ENCODE measurements at regions not wholly inside any gene's neighbourhood (a gene's known extent, or its start where the extent isn't known, plus 50 kb on each side); places are given as distances from the start of the nearest gene placed in this dataset.

DNA sequence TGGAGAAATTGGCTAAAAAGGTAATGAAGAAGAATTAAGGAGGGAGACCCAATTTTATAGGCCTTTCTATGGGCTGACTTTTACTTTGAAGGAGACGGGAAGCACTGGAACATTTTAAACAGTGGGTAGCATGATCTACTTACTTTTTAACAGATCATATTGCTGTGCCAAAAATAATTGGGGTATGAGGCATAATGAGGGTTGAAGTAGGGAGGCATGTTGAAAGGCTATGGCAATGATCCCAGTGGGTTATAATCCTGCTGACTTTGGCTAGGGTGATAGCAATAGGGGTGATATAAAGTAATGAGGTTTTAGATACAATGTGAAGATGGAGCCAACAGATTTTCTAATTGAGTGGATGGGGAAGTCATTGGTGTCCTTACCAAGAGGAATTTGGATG, 73.2 kb downstream of the GPR37 start:
- no peak for DNase-seq (ENCODE audit: low spot score)

DNA sequence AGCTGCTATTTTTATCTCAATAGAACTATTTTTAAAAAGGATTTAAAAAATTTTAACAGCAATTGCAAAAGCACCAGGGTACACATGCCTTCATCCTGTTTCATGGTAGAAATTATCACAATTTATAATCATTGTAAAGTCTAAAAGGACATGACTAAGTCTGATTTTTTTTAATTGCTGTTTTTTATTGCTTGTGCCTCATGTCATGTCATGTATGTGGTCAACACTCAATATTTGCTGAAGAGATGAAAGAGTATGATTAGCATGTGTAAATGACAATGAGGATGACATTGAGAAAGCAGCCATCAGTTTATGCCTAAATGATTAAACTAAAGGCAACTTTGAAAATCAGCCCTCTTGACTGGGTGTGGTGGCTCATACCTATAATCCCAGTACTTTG, 74.8 kb downstream of the GPR37 start:
- no peak for DNase-seq (ENCODE audit: low spot score)

DNA sequence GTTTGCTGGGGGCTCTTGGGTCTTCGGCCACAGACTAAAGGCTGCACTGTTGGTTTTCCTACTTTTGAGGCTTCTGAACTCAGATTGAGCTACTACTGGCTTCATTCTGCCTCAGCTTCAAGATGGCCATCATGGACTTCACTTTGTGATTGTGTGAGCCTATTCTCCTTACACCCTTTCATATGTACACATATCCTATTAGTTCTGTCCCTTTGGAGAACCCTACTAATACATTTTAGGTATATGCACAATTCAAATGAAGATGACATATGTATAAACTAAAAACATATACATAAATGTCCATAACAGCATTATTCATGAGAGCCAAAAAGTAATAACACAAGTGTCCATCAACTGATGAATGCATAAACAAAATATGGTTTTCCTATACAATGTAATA, 75.7 kb downstream of the GPR37 start:
- DNase-seq (ENCODE audit: low spot score) = no peak

DNA sequence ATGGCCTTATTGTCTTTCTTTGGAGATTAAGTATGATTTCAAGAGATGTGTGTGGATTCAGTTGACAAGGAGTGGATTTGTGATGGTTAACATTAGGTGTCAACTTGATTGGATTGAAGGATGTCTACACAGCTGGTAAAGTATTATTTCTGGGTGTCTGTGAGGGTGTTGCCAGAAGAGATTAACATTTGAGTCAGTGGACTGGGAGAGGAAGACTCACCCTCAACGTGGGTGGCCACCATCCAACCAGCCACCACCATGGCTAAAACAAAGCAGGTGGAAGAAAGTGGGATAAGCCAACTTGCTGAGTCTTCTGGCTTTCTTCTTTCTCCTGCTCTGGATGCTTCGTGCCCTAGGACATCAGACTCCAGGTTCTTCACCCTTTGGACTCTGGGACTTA, 76.1 kb downstream of the GPR37 start:
- no peak for DNase-seq (ENCODE audit: low spot score)

DNA sequence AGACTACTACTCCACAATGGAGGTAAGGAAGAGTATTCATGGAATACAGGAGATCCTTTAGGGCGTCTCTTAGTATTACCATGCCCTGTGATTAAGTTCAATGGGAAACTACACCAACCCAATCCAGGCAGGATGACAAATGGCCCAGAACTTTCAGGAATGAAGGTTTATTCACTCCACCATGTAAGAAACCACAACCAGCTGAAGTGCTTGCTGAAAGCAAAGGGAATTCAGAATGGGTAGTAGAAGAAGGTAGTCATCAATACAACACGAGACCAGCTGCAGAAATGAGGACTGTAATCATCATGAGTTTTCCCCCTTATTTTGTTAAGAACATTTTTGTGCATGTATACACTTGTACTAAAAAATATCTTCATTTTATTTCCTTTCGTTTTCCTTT, 76.6 kb downstream of the GPR37 start:
- peak; percentile 82 for DNase-seq (ENCODE audit: low spot score)

DNA sequence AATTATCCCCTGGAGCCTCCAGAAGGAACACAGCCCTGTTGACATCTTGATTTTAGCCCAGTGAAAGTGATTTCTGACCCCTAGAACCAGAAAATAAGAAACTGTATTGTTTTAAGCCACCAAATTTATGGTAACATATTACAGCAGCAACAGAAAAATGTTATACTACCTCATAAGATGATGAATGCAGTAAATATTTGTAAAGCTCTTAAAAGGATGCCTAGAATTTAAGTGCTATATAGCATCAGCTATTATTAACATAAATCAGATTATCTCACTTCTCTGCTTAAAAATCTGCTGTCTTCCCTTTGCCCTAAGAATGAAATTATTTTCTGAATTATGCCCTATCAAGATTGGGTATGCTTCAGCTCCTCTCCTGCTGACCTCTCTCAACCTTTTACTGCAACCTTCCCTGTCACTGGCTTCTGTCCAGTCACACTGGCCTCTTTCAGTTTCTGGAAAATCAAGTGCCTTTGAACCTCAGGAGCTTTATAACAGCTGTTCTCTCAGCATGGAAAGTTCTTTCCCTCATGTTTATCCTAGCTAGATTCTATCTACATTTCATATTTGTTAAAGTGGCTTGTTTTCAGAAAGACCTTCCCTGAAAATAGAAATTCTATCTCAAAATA, 78.9 kb downstream of the GPR37 start:
- DNase-seq (ENCODE audit: low spot score) = no peak

DNA sequence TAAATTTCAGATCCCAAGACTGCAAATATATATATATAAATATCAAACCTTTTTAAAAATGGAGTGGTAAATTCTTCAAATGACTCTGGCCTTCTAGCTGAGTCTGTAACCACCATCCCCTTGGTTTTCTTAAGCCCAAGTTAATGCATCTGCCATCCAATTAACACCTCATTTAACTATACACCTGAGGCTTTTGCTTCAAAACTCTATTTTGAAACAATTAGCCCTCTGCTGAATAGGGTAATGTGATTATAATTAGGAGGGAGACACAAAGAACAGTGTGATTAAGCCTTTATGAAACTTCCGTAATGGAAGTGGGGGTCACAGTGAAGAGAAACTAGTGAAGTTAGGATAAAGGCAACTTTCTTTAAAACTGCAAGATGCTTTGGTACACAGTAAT, 83.6 kb downstream of the GPR37 start:
- no peak for DNase-seq (ENCODE audit: low spot score)

DNA sequence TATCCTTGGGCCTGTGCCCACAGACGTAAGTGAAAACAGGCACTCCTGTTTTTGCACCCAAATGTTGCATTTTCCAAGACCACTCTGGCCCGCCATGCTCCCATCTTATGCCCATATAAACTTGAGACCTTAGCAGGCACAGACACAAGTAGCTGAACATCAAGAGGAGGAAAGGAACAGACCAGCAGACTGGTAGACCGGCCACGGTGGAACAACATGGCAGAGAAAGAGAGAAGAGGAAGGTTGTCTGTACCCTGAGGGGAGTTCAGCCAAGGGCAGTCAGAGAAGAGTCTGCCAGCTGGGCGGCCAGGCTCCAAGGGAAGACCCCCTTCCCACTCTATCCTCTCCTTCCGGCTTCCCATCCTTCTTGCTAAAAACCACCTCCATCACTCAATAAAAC, 85.3 kb downstream of the GPR37 start:
- no peak for DNase-seq (ENCODE audit: low spot score)

DNA sequence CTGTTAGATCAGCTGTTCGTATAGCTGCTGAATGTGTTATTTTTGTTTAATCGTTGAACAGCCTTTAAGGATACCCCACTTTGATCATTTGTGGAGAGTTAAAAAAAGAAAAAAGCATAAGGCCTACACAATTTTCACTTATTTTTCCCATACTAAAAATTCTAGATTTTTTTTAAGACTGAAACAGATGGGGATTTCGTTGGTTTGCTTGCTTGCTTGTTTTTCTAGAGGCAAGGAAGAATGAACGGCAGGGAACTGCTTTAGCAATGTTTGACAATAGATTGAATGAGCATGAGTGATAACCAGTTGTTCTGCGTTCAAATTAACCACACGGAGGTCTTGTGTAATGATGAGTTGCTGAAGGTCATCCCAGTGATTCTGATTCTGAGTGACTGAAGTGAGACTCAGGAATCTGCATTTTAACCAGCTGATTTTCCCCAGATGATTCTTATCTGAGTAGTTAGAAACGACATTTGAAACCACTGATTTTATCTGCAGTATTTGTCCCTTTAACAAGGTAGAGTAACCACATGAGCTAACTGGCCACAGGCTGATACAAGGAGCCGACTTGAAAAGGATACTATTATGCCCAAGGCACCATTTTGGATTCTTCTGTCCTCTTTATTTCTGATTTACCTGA, 85.9 kb downstream of the GPR37 start:
- no peak for DNase-seq (ENCODE audit: low spot score)

DNA sequence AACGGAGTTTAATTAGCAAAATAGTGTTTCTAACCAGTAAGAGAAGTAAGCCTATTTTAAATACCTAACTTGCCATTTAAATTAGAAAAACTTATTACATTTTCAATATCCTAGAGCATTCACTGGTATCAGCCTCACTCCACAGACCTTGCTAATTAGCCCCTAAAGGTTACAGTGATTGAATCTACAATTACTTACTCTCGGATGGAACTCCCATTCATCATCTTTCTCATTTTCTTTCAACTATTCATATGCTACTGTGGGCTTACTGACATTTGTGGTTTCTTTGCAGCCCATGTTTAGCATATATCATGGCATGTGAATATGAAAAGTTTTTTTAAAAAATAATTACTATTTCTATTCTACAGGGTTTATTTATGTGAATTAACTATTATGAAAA, 86.4 kb downstream of the GPR37 start:
- no peak for DNase-seq (ENCODE audit: low spot score)

DNA sequence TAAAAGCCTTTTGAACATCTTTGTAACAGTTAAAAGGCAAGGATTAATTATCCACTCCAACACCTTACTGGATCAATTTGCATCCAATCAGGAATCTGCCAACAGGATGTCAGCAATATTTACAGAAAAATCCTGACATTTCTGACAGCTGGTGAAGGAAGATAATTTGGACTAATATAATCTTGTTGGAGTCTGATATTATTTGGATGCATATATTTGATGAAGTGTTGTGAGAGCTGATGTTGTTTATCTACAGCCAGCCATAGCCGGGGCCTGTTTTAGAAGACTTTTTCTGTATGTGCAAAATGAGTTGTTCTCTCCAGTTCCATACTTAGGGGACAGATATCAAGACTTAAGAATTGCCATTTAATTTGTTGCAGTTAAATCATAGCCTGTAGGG, 91.1 kb downstream of the GPR37 start:
- DNase-seq (ENCODE audit: low spot score) = no peak

DNA sequence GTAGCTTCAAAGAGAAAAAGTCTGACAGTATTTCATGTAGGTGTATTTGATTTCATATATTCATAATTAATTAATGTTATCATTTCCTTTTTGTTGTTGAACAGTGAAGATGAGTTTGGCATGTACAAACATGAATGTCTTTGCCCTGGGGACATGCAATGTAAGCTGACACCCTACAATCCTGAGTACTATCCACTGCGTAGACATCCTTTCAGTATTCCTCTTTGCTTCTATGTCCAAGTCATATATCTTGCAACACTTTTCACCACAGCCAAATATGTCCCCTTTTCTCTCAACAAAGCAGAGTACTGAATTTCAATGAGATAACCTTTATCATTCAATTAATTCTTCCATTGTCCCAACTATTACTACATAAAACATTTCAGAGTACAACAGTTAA, 93.6 kb downstream of the GPR37 start:
- no peak for DNase-seq (ENCODE audit: low spot score)

DNA sequence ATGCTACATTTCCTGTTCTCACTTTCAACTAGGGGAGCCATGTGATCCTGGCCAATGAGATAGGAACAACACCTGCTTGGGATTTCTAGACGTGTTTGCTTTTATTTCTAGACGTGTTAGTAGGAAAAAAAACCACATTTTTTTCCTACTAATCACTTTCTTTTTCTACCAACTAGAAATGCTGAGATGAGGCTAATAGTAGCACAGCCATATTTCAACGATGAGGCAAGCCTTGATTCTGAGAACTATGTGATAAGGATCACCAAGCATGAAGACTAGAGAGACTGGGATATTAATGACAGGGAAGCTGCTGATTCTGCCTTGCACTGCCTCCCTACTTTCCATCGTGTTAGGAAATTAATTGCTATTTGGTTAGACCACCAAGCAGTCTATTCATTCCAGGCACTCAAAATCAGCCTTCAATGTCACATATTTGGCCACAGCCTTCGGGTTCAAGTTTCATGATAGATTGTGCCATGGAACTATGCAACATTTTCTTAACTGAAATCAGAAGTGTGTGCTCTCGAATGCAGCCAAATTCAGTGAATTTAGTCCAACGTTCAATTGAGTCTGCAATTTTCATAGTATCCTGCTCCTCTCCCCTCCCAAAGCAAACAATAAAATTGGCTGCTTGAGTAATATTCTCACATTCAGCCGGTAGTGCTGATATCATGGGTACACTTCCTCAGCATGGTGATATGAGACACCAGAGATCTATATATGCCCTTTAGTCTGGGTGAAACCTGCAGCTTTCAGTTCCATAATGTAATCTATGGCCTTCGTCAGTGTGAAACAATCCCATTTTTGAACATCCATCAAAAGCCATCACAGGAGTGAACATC, 98.1 kb downstream of the GPR37 start:
- peak; percentile 82 for DNase-seq (ENCODE audit: low spot score)

DNA sequence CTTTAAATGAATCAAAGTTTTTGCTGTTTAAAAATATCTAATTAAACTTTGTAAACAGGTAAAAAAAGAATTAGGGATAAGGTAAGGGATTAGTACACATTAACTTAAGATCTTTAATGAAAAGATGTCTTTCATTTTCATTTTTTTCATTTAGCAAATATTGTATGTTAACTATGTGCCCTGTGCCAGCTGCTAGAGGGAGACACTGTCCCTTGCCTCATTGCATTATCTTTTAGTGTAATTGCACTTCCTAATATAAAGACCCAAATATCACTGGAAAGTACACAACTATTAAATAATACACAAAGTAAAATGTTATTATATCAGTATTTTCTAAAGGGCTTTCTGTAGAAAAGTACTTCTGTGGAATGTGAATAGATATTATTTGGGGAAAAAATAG, 102.7 kb downstream of the GPR37 start:
- no peak for DNase-seq (ENCODE audit: low spot score)

DNA sequence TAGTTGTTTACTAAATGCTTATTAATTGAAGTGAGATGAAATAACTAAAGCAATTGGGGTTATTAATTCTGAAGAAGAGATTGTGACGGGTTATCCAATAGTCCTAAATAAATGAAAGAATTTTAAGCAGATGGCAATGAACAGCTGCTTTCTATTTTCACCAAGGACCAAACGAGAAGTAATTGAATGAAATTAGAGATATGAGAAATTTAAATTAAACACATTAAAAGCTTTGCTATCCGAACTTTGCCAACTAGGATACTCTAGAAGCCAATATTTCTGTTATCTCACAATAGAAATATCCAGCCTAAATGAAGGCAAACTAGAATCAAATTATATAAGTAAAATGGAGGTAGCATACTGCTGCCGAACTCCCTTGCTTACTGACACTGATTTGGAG, 103.2 kb downstream of the GPR37 start:
- no peak for DNase-seq (ENCODE audit: low spot score)

DNA sequence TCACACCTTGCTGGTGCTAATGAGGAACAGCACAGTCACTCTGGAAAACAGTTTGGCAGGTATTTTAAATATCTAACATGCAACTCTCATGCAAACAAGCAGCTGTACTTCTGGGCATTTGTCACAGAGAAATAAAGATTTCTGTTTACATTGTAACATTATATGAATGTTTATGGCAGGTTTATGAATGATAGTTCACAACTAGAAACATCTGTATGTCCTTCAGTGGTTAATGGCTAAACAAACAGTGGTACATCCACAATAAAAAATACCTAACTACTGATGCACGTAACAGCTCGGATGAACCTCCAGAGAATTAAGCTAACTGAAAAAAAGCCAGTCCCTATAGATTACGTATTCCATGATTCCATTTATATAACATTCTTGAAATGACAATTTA, 109.6 kb downstream of the GPR37 start:
- no peak for DNase-seq (ENCODE audit: low spot score)

DNA sequence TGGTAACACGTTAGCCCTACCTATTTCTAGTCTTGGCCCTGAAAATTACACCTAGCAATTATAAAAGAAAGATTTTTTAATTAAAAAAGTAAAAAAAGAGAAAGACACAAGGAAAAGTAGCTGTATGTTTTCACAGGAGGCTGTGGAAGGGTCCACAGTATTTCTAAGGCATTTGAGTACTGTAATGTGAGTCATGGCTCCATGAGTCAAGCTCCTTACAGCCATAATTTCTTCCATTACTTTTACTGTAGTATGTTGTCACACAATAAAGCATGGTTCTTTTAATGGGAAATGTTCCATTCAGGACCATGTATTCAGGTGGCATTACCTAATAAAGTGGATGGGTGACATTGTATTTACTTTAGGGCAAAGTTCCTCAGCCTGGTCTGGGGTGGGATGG, 113.4 kb downstream of the GPR37 start:
- peak; percentile 30 for DNase-seq (ENCODE audit: low spot score)

DNA sequence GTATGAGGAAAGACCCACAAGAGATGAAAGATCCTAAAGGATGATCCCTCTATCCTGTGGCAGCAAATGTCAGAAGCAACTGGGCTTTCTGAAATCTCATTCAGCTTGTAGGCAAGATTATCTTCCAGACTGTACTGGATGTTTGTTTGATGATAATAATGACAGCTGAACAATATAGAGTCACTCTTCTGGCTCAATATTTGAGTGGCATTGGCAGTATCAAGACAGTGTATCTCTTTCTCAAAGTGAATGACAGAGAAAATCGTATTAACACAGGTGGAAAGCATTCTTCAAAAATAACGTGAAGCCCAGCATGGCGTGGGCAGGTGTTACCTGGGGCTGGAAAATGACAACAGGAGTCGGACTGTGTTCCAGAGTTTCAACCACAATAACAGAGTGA, 114.5 kb downstream of the GPR37 start:
- DNase-seq (ENCODE audit: low spot score) = no peak

DNA sequence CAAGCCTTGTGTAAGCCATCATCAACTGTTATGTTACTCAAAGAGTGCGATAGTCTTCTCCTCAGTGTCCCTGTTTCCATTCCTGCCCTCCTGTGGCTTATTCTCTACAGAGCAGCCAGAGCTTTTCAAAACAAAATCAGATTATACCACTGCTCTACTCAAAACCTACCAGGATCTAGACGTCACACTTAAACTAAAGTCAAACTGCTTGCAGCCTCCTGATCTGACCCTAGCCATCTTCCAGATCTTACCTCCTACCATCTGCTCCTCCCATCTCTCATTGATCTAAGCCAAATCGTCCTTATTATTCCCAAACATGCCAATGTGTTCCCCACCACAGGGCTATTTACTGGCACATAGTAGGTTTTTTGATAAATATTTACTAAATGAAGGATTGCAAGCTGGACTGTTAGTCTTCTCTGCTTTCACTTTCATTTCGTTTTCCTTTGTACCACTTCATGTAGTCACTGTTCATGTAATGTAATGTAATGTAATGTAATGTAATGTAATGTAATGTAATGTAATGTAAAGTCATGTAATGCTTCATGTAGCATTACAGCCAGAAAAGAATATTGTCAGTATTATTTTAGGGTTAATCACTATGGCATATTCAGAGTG, 116.1 kb downstream of the GPR37 start:
- DNase-seq (ENCODE audit: low spot score) = no peak

DNA sequence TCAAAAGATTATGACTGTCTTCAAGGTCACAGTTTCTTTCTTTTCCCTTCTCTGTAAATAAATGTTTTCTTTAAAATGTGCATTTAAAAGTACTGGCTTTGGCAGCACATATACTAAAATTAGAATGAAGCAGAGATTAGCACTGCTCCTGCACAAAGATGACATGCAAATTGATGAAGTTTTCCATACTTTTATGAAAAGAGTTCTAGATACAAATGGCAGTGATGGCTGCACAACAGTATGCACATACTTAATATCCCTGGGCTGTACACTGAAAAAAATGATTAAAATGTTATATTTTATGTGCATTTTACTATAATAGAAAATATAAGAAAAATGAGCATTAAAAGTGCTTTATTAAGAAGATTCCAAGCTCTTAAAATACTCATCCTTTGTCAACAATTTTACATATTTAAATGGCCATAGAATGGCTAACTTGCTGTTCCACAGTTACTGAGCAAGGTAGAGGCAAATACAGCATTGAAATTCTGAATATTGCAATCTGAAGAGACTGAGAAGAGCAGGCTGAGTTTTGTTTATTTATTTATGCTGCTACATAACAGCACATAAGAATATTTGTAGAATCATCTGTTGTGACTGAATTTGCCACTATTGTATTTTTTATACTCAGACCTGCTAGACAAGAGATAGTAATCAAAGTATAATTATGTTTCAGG, 117.8 kb downstream of the GPR37 start:
- no peak for DNase-seq (ENCODE audit: low spot score)

DNA sequence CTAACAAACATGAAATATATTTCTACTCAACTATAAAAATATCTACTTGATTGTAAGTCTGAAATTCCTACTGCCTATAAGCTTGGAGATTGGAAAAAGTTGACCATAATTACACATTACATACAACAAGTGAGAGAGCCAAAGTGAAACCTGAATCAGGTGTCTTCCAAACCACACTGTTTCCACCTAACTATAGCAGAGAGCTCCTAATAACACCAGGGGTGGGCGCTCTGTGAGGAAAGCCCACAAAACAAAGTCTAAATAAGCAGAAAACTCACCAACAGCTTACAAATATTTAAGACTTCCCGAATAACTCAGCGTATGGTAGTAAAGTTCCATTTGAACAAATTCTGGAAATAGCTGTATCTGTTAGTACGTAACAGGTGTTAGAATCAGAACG, 119.9 kb downstream of the GPR37 start:
- no peak for DNase-seq (ENCODE audit: low spot score)

DNA sequence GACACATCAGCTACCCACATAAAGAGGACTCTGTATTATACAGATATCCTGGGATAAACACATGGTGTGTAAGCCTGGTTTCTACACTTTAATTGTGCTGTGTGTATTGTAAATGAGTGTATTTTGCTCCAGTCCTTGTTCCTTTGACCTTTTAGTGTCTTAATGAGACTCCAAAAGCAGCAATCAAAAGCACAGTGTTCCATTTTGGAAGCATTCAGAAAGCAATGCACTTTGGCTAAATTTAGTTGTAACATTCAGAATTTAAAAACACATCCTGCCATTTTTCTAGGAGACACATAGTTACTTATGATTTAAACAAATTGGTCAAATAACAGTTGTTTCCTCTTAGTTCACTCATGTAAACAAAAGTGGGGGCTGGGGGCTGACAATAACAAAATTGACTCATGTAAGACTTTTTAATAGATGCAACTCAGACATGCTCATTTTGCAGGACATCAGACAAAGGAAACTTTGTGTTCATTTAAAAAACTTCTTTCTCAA, 122.2 kb downstream of the GPR37 start:
- no peak for DNase-seq (ENCODE audit: low spot score)

Data from kidney tubule cell (primary cell).